Liver (tissue), 3 donors: ENCODE measurements at regions not wholly inside any gene's neighbourhood (a gene's known extent, or its start where the extent isn't known, plus 50 kb on each side); places are given as distances from the start of the nearest gene placed in this dataset.

Experiments used
- CTCF ChIP-seq: fragments of 150-350 bp; IDR thresholded peaks from 2 replicates; pipeline ENCODE4 v1.5.1; 2017; ENCODE audit warnings: improper control_type of control experiment, low read depth, low read length; ENCODE audit not compliant: missing input control
- MAX ChIP-seq: IDR thresholded peaks from 2 replicates; pipeline ENCODE4 v1.6.1; 2016; ENCODE audit warnings: antibody characterized with exemption
- RAD21 ChIP-seq, 2 donors: IDR thresholded peaks; 2 replicates each; pipeline ENCODE4 v1.6.1; 2016; ENCODE audit warnings: antibody characterized with exemption in 2 of 2, mild to moderate bottlenecking in 2 of 2
- donor health status: healthy.
- donor health status: healthy.

GRCh38 chr21:20646431-20647165 lies 351.6 kb upstream of the NCAM2 start:
- no peak for TF ChIP-seq CTCF
- no peak for TF ChIP-seq RAD21 (IDR thresholded peaks at IDR 0.05)
- TF ChIP-seq MAX = no peak
